GM10266 (cell line): ENCODE measurements at regions not wholly inside any gene's neighbourhood (a gene's known extent, or its start where the extent isn't known, plus 50 kb on each side); places are given as distances from the start of the nearest gene placed in this dataset.

Experiments used
- DNase-seq: peaks from one replicate; pipeline ENCODE4 v3.0.0; 2012; ENCODE audit errors: extremely low spot score
- TF ChIP-seq, protein P1 (sequence below): IDR thresholded peaks from 2 replicates; pipeline ENCODE4 v1.5.1; 2012; ENCODE audit warnings: mild to moderate bottlenecking, low read depth; ENCODE audit not compliant: control insufficient read depth, insufficient read depth; ENCODE audit errors: missing control alignments

- no peak for DNase-seq
- TF ChIP-seq, protein P1, sequence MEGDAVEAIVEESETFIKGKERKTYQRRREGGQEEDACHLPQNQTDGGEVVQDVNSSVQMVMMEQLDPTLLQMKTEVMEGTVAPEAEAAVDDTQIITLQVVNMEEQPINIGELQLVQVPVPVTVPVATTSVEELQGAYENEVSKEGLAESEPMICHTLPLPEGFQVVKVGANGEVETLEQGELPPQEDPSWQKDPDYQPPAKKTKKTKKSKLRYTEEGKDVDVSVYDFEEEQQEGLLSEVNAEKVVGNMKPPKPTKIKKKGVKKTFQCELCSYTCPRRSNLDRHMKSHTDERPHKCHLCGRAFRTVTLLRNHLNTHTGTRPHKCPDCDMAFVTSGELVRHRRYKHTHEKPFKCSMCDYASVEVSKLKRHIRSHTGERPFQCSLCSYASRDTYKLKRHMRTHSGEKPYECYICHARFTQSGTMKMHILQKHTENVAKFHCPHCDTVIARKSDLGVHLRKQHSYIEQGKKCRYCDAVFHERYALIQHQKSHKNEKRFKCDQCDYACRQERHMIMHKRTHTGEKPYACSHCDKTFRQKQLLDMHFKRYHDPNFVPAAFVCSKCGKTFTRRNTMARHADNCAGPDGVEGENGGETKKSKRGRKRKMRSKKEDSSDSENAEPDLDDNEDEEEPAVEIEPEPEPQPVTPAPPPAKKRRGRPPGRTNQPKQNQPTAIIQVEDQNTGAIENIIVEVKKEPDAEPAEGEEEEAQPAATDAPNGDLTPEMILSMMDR, result no peak
Observed at GRCh38 chr2:60341151-60341550, 212.3 kb downstream of the BCL11A start.

- no peak for DNase-seq
- TF ChIP-seq, protein P1, result no peak
Observed at GRCh38 chr2:60339286-60339685, 214.2 kb downstream of the BCL11A start.

GRCh38 chr2:60337142-60337497 lies 216.3 kb downstream of the BCL11A start:
- no peak for DNase-seq
- TF ChIP-seq, protein P1, result peak; percentile 6

GRCh38 chr2:60336442-60337141 lies 216.9 kb downstream of the BCL11A start:
- TF ChIP-seq, protein P1, result peak; percentile 29
- DNase-seq, result no peak

GRCh38 chr2:60335533-60336237 lies 217.8 kb downstream of the BCL11A start:
- TF ChIP-seq, protein P1, result no peak
- DNase-seq, result no peak

DNA sequence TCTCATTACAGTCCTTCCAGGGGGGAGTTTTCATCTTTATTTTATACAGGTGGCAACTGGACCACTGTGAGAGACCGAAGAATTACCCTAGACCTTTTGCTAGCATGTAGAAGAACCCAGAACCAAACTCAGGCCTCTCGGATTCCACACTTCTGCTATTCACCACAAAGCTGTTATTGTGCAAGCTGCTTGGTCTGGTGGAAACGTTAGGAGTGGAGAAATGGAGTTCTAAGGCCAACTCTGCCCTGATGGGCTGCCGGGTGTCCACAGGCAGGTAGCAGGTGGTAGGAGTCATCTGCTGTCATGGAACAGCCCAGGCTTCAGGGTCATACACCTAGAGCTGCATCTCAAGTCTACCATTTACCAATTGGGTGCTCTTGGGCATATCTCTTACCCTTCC lies 218.8 kb downstream of the BCL11A start:
- TF ChIP-seq, protein P1, result no peak
- DNase-seq, result no peak

- no peak for DNase-seq
- TF ChIP-seq, protein P1, result no peak
Observed at GRCh38 chr2:60333264-60333663, 220.2 kb downstream of the BCL11A start.
